GM21786 (cell line): ENCODE measurements at regions not wholly inside any gene's neighbourhood (a gene's known extent, or its start where the extent isn't known, plus 50 kb on each side); places are given as distances from the start of the nearest gene placed in this dataset.
"Not testable (repeated sequence)": the region's sequence is repeated elsewhere in the genome, so short reads cannot be mapped to it uniquely, and the experiment has no call there.

Source experiments
- ATAC-seq: cut with Tn5 transposase; IDR thresholded peaks from one replicate; pipeline ENCODE4 v1.9.1; 2021; ENCODE audit not compliant: unreplicated experiment

DNA sequence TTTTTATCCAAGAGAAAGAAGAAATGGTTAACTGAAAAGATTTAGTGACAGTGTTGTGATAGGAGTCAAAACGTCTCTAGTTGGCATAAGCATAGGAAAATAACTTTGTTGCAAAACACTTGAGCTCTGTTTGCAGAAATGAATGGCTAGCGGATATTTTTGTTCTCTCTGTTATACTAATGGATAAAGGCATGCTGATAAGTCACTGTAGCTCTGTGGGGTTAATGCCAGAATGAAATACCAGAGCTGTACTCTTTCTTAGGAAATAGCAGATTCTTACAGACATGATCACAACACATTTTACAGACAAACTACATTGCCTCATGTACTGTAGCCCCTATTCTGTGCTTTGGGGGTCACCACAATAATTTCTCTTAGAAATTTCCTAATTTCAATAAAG, 202.8 kb downstream of the DMRTA1 start:
- no peak for ATAC-seq

DNA sequence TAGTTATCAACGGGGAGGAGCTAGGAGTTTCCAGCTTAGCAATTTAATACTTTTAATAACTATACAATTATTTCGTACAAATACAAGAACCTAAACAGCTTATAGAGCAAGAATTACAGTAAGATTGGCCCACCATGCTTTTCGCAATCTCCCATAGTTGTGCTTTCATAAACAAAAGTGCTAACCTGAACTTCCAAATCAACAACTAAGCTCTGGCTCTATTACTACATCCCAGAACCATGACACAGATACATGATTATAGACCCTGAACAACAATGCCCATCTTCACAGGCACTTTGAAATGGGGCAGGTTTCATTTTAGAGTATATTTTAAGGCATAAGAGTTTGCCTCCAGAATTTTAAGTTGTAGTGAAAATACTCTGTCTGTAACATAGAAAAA, 203.5 kb downstream of the DMRTA1 start:
- no peak for ATAC-seq

DNA sequence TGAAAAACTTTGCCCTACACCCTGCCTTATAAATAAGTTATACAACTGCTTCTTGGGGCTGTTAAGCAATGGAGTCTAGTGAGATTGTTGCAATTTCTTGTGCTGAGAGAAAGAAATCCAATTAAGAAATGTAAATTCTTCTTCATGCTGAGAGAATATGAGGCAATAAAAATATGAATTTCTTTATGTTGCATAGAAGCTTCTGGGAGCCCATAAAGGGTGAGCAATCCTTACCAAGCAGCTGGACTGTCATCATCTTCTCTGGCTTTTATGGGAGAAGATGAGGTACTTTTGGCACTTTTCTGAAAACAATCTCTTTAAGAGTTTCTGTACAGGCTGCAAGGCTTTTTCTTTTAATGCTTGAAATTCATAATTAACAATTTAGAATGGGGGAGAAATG, 204.3 kb downstream of the DMRTA1 start:
- no peak for ATAC-seq

- ATAC-seq = no peak
Measured at GRCh38 chr9:22654833-22655232, 208.2 kb downstream of the DMRTA1 start.

DNA sequence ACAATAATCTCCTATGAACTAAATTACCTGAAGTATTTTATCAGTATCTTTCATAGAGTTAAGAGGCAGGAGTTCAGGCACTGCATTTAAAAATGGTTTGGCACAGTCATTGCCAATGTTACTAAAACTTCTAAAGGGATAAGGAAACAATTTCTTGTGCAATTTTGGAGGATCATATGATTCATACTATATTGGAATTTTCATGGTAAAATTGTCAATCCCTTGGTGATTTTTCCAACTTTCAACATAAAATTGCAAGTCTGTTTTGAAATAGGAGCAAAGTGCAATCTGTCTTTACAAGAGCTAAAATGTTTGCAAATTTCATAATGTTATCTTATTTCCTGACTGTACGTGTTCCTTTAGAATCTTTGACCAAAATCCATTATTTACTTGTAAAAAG, 211.1 kb downstream of the DMRTA1 start:
- ATAC-seq = no peak

GRCh38 chr9:22658484-22658883, 211.9 kb downstream of the DMRTA1 start:
- ATAC-seq = not testable (repeated sequence)

DNA sequence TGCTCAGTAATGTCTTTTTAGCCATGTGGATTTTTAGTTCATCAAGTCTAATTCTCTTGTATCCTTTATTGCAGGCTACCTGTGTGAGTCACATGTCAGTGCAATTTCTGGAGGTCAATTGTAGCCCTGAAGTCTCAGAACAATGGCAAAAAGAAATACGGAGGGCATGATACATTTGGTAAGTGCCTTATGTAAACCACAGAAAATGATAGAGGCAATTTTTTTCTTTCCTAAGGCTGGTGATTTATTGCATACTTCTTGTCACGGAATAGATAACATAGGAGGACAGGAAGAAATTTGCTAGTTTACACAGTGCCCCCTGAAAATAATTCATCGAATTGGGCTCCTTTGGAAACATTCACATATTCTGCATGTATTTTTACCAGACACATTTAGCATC, 235.9 kb downstream of the DMRTA1 start:
- no peak for ATAC-seq

GRCh38 chr9:22682961-22683699, 236.5 kb downstream of the DMRTA1 start:
- no peak for ATAC-seq

DNA sequence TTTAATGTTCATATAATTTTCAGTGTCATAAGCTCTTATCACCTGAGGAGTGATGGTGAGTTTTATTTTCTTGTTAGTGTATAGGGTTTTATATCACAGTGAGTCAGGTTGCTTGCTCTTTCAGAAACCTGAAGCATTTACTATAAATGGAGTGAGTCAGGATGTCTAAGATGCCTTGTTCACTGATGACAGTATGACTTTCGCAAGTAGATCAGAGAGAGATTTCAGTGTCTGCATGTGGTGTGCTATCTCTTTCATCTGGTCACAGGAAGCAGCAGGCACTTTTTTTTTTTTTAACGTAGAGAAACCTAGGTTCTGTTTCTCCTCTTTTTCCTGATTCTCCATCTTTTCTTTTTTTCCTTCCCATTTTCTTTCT, 237.1 kb downstream of the DMRTA1 start:
- ATAC-seq = no peak

- no peak for ATAC-seq
Measured at GRCh38 chr9:22693156-22693555, 246.5 kb downstream of the DMRTA1 start.

- no peak for ATAC-seq
Measured at GRCh38 chr9:22700171-22700570, 253.5 kb downstream of the DMRTA1 start.

- ATAC-seq = no peak
Measured at GRCh38 chr9:22718653-22719052, 272.0 kb downstream of the DMRTA1 start.

DNA sequence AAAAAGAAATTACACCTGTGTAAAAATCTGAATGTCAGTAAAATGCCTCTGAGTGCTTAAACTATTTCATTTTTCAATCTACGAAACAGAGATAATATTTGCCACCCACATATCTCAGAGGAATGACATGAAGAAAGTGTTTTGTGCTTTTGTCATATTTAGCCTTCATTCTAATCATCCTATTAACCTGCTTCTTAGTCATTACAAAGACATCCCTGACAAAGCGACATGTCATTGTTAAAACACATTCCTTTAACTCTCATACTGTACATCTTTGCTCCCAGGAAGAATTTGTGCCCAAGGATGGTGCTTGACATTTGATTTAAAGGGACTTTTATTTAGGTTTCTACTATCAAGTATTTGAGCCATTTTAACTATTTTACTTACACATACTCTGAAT, 275.9 kb downstream of the DMRTA1 start:
- ATAC-seq = no peak

- ATAC-seq = no peak
Measured at GRCh38 chr9:22731786-22732185, 285.2 kb downstream of the DMRTA1 start.

DNA sequence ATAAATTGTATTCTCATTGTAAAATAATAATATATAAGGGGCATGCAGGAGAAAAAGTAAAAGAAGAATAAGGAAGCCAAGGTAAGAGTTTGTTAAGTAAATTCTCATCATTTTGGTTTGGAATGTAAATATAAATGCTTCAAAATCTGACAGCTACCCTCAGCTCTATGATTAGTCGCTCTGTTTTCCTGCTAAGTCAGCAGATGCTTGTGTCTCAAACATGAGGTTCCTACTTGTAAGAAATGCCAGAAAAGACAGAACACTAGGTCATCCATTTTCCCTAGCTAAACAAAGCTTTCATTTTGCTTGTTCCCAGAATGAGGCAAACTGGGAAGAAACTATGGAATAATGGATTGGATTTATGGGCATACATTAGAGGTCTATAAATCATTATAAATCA, 293.1 kb downstream of the DMRTA1 start:
- no peak for ATAC-seq

DNA sequence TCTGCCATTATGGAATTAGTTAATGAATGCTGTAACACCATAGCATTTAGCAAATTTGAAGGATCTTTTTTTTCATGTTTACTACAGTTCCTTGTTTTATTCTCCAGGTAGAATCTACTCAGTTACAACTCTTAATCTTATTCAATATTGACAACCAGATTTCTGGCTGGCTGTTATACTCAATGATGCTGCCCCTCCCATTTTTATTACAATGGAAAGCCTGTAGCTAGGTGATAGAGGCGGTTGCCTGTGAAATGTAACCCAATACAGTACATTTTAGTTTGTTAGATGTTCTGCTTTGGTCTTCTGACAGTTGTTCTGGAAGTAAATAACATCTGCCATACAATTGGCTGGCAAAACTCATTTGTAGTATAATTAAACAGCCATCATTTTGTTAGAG, 294.2 kb downstream of the DMRTA1 start:
- no peak for ATAC-seq

- ATAC-seq = no peak
Measured at GRCh38 chr9:22742401-22742800, 295.8 kb downstream of the DMRTA1 start.

GRCh38 chr9:22773501-22774220, 327.0 kb downstream of the DMRTA1 start:
- no peak for ATAC-seq

- ATAC-seq = no peak
Measured at GRCh38 chr9:22790329-22790728, 343.7 kb downstream of the DMRTA1 start.

GRCh38 chr9:22808876-22809275, 362.3 kb downstream of the DMRTA1 start:
- no peak for ATAC-seq

- ATAC-seq = no peak
Measured at GRCh38 chr9:22809371-22809770, 362.7 kb downstream of the DMRTA1 start.

GRCh38 chr9:22813529-22813928, 366.9 kb downstream of the DMRTA1 start:
- no peak for ATAC-seq

GRCh38 chr9:22815246-22815645, 368.6 kb downstream of the DMRTA1 start:
- ATAC-seq = no peak
